HG03565 (cell line): ENCODE measurements at regions not wholly inside any gene's neighbourhood (a gene's known extent, or its start where the extent isn't known, plus 50 kb on each side); places are given as distances from the start of the nearest gene placed in this dataset.

ENCODE experiments used
- ATAC-seq: cut with Tn5 transposase; IDR thresholded peaks from one replicate; pipeline ENCODE4 v1.9.1; 2021; ENCODE audit warnings: mild to moderate bottlenecking, moderate library complexity; ENCODE audit not compliant: unreplicated experiment

GRCh38 chr6:122092366-122092765, 307.1 kb upstream of the HSF2 start:
- no peak for ATAC-seq

GRCh38 chr6:122098201-122098678, 301.2 kb upstream of the HSF2 start:
- ATAC-seq: no peak

GRCh38 chr6:122102026-122102425, 297.4 kb upstream of the HSF2 start:
- no peak for ATAC-seq

GRCh38 chr6:122107256-122107852, 292.1 kb upstream of the HSF2 start:
- ATAC-seq: no peak

GRCh38 chr6:122109075-122109474, 290.4 kb upstream of the HSF2 start:
- no peak for ATAC-seq

GRCh38 chr6:122114717-122115116, 284.7 kb upstream of the HSF2 start:
- no peak for ATAC-seq

GRCh38 chr6:122116119-122116834, 283.2 kb upstream of the HSF2 start:
- no peak for ATAC-seq

GRCh38 chr6:122116835-122117627, 282.4 kb upstream of the HSF2 start:
- ATAC-seq: no peak

GRCh38 chr6:122118945-122119506, 280.4 kb upstream of the HSF2 start:
- ATAC-seq: no peak

GRCh38 chr6:122122202-122122601, 277.2 kb upstream of the HSF2 start:
- ATAC-seq: no peak

GRCh38 chr6:122122686-122123085, 276.8 kb upstream of the HSF2 start:
- no peak for ATAC-seq

GRCh38 chr6:122124908-122125307, 274.5 kb upstream of the HSF2 start:
- ATAC-seq: no peak

- ATAC-seq: no peak
These were observed 272.6 kb upstream of the HSF2 start for GRCh38 chr6:122126894-122127293.

- no peak for ATAC-seq
These were observed 271.0 kb upstream of the HSF2 start for GRCh38 chr6:122128445-122128844.

- ATAC-seq: no peak
These were observed 270.0 kb upstream of the HSF2 start for GRCh38 chr6:122129313-122130025.

GRCh38 chr6:122130026-122130348, 269.5 kb upstream of the HSF2 start:
- ATAC-seq: no peak

GRCh38 chr6:122130518-122130917, 268.9 kb upstream of the HSF2 start:
- no peak for ATAC-seq

GRCh38 chr6:122136386-122136785, 263.1 kb upstream of the HSF2 start:
- ATAC-seq: no peak

GRCh38 chr6:122140031-122140430, 259.4 kb upstream of the HSF2 start:
- no peak for ATAC-seq

GRCh38 chr6:122141246-122141645, 258.2 kb upstream of the HSF2 start:
- ATAC-seq: no peak
